ENCODE measurements at regions not wholly inside any gene's neighbourhood (a gene's known extent, or its start where the extent isn't known, plus 50 kb on each side); places are given as distances from the start of the nearest gene placed in this dataset.

DNA sequence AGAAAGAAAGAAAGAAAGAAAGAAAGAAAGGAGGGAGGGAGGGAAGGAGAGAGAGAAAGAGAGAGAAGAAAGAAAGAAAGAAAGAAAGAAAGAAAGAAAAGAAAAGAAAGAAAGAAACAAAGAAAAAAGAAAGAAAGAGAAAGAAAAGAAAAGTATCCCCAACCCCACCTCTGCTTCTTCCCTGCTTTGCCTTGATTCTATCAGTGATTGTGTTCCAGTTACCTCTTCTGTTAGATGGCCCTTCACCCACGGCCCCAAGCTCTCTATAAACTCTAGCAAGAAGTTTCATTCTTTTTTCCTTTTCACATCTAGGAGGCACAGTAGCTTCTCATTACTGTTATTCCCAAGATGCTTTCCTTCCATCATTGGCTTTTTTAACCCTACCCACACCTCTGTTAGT lies 1097.5 kb upstream of the ZEB2 start:
- no peak overlapping the region for H2BK15ac ChIP-seq (ENCODE audit: low read depth, low read length)
- H2BK5ac ChIP-seq (ENCODE audit: insufficient read length, low read length), result no peak overlapping the region
- H3K23me2 ChIP-seq (ENCODE audit: insufficient read length, low read depth, low read length, poor library complexity, severe bottlenecking), result no peaks in the 10 kb centered on the region
- H3K23ac ChIP-seq (ENCODE audit: insufficient read length, low read depth, low read length), result no peak overlapping the region
- H2BK20ac ChIP-seq (ENCODE audit: low read depth, low read length, poor library complexity, severe bottlenecking), result no peak overlapping the region
- H3K14ac ChIP-seq (ENCODE audit: insufficient read depth, low read length), result no peak overlapping the region
- no peaks in the 10 kb centered on the region for H3K79me1 ChIP-seq (ENCODE audit: insufficient read depth, low read depth, low read length, poor library complexity, severe bottlenecking)
- H4K8ac ChIP-seq (replicated peaks; ENCODE audit: insufficient read length, low read depth, low read length), result no peak overlapping the region
- no peak overlapping the region for H2BK120ac ChIP-seq (ENCODE audit: low read depth, low read length, poor library complexity, severe bottlenecking)
- no peak overlapping the region for H3K9ac ChIP-seq (ENCODE audit: extremely low read depth, insufficient read length, low read length)
- TF ChIP-seq CTCF (conservative IDR thresholded peaks at IDR 0.05), result no peak
- H2AK5ac ChIP-seq (ENCODE audit: insufficient read length, low read length), result no peak overlapping the region
- no peaks in the 10 kb centered on the region for H3K4me1 Mint-ChIP-seq
- H3K27ac ChIP-seq (ENCODE audit: insufficient read length, low read depth, low read length), result no peak overlapping the region
- WGBS (ENCODE audit: extremely low coverage, insufficient read length, low lambda C conversion rate), result no CpG with 5 or more reads among the region's 1 CpG
- H3K9me3 Mint-ChIP-seq, result no peaks in the 10 kb centered on the region
- no peaks in the 10 kb centered on the region for H3K27me3 ChIP-seq (ENCODE audit: insufficient read depth, low read length)
- DNase-seq, result no peak
- H3K4me3 Mint-ChIP-seq, result no peak overlapping the region
- H3K4me1 ChIP-seq (ENCODE audit: insufficient read depth, low read length), result no peaks in the 10 kb centered on the region
- H3K36me3 Mint-ChIP-seq (ENCODE audit: insufficient read depth in 1 of 3, low read depth in 3 of 3), result no peaks in the 10 kb centered on the region; a peak in 1 of 7 replicates
- no peak overlapping the region for H3K18ac ChIP-seq (ENCODE audit: insufficient read length, low read depth, low read length)
- no peak overlapping the region for H4K5ac ChIP-seq (ENCODE audit: insufficient read length, low read depth, low read length)
- H4K91ac ChIP-seq (ENCODE audit: insufficient read length, low read depth, low read length), result no peak overlapping the region
- H3K27me3 Mint-ChIP-seq (ENCODE audit: low read depth), result no peaks in the 10 kb centered on the region
- no peak overlapping the region for H3K27ac Mint-ChIP-seq
- H3K79me2 ChIP-seq (ENCODE audit: insufficient read depth, low read length), result no peaks in the 10 kb centered on the region
- H3T11ph ChIP-seq (ENCODE audit: low read length), result no peak overlapping the region
- H3K4me2 ChIP-seq (ENCODE audit: insufficient read depth, insufficient read length, low read length), result no peak overlapping the region
- H3K56ac ChIP-seq (ENCODE audit: insufficient read length, low read depth, low read length), result no peak overlapping the region
- no peaks in the 10 kb centered on the region for H4K20me1 ChIP-seq (ENCODE audit: control insufficient read depth, insufficient read depth, insufficient read length)
- no peak overlapping the region for H2AFZ ChIP-seq (ENCODE audit: low read length)
- H3K9me3 ChIP-seq (ENCODE audit: control insufficient read depth, low read depth, low read length), result no peaks in the 10 kb centered on the region
- H3K4ac ChIP-seq (ENCODE audit: low read depth, low read length), result no peak overlapping the region
- H2BK12ac ChIP-seq (ENCODE audit: insufficient read length, low read depth, low read length), result no peak overlapping the region
